CD1c-positive myeloid dendritic cell (primary cell): ENCODE measurements at regions not wholly inside any gene's neighbourhood (a gene's known extent, or its start where the extent isn't known, plus 50 kb on each side); places are given as distances from the start of the nearest gene placed in this dataset.
"Not testable (repeated sequence)": the region's sequence is repeated elsewhere in the genome, so short reads cannot be mapped to it uniquely, and the experiment has no call there.

Experiments used
- DNase-seq: peaks from one replicate; pipeline ENCODE4 v3.0.0-alpha.2; 2016; ENCODE audit errors: extremely low spot score

GRCh38 chr2:175353275-175353674 lies 171.8 kb upstream of the ATP5MC3 start:
- DNase-seq, result peak; percentile 25

DNA sequence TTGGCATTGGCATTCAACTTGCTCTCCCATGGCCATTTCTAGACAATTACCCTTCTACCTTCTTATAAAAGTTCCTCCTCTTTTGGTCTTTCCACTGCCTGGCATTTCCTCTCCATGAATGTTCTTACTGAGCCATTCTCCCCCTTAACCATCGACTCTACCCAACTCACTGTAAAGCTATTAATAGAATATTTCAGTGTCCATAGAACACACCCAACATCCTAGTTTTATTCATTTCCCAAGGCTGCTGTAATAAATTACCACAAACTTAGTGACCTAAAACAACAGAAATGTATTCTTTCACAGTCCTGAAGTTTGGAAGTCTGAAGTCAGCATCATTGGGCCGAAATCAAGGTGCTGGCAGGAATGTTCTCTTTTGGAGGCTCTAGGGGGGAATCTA lies 170.0 kb upstream of the ATP5MC3 start:
- DNase-seq, result no peak

GRCh38 chr2:175350105-175350504 lies 168.6 kb upstream of the ATP5MC3 start:
- no peak for DNase-seq

DNA sequence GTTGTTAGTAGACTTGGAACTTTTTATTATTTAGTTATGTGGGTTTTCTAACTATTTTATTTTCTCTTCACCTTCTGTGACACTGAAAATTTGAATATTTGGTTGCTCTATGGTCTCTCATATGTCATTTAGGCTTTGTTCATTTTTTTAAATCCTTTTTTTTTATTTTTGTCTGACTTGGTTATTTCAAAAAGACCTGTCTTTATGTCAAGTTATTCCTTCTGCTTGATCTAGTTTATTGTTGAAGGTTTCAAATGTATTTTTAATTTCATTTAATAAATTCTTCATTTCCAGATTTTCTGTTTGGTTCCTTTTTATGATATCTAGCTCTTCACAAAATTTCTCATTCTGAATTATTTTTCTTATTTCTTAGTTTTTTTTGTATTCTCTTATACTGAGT lies 160.6 kb upstream of the ATP5MC3 start:
- no peak for DNase-seq

DNA sequence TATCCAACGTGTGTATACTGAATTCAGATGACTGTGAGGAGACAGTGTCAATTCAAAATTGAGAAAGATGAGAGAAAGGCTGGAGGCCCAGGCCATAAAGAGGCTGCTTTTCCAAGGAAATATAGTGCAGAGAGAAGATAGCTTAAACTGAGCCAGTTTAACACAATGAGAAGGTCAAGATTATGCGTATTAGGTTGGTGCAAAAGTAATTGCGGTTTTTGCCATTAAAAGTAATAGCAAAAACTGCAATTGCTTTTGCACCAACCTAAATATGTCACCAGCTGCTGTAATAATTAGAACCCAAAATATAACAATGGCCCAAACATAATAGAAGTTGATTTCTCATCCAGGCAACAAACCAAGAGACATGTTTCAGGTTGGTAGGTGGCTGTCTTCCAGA lies 148.7 kb upstream of the ATP5MC3 start:
- no peak for DNase-seq

- DNase-seq, result no peak
These were observed 145.3 kb upstream of the ATP5MC3 start for GRCh38 chr2:175326801-175327200.

GRCh38 chr2:175326164-175326563 lies 144.7 kb upstream of the ATP5MC3 start:
- not testable (repeated sequence) for DNase-seq

DNA sequence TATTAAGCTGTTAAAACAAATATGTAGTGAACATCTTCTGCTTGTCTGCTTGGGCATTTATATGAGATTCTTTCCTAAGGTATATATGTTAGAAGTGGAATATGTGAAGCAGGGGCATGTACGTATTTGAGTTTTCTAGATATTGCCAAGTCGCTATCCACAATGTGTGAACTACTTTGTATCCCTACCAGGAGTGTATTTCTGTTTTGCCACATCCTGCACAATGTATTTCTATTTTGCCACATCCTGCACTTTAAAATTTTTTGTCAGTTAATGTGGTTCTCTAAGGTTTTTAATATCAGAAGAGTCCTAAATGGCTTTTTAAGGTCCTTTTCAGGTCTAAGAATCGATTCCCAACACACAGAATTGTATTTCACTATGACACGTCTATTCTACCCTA lies 141.7 kb upstream of the ATP5MC3 start:
- no peak for DNase-seq

DNA sequence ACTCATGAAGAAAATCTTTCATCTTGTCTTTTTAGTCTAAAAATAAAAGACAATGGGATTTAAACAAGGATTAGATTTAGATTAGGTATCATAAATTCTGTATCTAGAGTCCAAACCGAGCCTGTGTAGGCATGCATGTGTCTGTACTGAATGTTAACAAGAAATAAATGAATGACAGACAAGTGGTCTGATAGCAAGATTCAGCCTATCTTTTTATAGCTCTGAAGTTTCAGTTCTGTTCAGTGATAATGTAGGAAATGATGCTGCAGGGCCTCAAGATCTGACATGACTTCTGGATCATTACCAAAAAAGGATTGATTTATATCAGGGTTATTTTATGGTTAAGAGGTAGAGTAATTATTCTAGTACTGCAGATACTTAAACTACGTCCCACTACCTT lies 137.0 kb upstream of the ATP5MC3 start:
- no peak for DNase-seq

DNA sequence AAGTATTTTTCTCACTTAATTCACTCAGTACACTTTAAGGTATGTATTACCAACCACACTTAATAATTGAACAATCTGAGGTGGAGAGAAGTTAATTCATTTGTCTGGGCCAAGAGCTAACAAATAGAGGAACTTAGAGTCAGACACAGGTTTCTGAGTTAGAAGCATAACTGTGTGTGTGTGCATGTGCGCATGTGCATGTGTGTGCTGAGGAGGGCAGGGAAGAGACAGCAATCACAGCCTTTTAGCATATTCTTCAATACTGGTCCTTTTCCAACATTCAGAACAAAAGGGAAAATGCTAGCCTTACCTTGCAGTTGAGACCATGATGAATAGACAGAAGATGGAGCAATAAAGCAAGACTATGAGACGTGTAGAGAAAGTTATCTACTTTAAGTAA lies 136.2 kb upstream of the ATP5MC3 start:
- DNase-seq, result no peak

GRCh38 chr2:175312137-175312536 lies 130.6 kb upstream of the ATP5MC3 start:
- no peak for DNase-seq

DNA sequence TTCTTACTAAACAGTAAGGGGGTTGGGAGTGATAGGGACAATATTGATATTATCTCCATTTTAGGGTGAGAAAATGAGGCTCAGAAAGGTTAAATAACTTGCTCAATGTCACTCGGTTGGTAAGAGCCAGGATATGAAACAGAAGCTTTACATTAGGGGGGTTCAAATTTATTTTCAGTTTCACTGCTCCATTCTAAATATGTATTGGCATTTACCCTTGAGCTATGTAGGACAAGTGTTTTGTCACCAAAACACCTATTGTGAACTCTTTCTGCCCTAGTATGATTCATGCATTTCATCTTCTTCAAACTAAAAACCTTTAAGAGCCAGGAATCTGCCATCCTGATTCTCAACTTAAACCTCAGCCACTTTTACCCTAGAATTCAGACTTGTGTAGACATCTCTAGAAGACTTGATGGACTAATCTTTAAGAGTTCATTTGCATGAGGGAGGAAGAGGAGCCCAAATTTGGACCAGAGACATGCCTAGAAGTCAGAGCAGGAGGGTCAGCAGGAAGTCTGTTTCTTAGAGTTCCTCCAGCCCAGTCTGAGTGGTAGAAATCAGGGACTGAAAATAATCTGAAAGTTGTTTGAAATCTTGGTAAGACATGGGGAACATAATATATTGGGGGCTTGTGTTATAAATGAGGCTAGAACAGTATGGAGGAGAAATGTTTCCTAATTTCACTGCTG lies 129.4 kb upstream of the ATP5MC3 start:
- DNase-seq, result no peak

- DNase-seq, result no peak
These were observed 128.3 kb upstream of the ATP5MC3 start for GRCh38 chr2:175309799-175310198.

GRCh38 chr2:175308005-175308404 lies 126.5 kb upstream of the ATP5MC3 start:
- DNase-seq, result no peak

DNA sequence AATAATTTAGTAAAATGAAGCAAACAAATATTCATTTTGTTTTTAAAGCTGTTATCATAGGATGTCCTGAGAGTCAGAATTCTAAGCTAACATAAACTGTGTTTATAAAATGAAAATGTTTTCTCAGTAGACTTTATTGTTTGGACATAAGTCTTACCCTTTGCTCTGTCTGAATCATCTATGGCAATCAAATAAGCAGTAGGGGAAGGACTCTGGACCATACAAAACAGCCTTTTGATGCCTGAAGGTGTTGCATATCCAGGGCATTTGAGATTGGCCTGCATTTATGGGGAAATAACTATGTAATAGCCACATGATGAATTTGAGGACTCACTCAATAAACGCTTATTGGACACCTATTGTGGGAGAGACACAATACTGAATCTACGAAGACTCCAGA lies 123.0 kb upstream of the ATP5MC3 start:
- DNase-seq, result no peak

- DNase-seq, result no peak
These were observed 112.3 kb upstream of the ATP5MC3 start for GRCh38 chr2:175293776-175294175.

DNA sequence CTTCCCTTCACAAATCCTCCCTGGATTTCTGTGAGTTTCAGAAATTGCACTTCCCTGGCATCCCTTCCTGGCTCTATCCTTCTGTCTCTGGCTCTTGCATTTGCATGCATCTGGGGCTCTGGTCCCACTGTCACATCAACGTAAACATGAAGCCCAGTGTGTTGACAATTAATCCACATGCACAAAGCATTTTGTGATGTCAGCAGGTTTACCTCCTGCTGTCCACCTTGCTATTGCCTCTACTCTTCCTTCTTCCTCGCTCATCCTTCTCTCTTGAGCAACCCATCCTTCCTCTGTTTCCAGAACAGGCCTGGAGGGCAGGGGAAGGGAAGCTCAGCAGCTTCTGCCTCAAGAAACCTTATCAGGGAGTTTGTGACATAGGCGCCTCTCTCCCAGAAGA lies 111.7 kb upstream of the ATP5MC3 start:
- DNase-seq, result no peak

GRCh38 chr2:175282886-175283285 lies 101.4 kb upstream of the ATP5MC3 start:
- DNase-seq, result no peak

DNA sequence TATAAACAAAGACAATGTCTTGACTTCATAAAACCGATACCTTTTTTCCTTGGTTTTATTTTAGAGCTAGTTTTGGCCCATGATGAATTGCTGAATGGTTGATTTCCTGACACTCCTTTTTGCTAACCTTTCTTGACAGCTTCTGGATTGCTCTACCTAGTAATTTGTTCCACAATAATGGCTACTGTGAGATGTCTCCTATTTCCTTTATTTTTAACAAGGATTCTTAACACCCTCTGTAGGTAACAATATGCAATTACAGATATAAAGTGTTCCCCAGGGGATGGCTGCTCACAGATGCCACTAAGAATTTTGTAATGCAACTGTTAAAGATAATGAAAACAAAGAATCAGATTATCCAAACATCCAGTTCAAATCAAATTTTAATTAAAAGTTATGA lies 100.8 kb upstream of the ATP5MC3 start:
- peak; percentile 38 for DNase-seq

- DNase-seq, result no peak
These were observed 96.3 kb upstream of the ATP5MC3 start for GRCh38 chr2:175277772-175278171.

- DNase-seq, result no peak
These were observed 94.0 kb upstream of the ATP5MC3 start for GRCh38 chr2:175275539-175275938.

GRCh38 chr2:175259164-175259563 lies 77.7 kb upstream of the ATP5MC3 start:
- no peak for DNase-seq

DNA sequence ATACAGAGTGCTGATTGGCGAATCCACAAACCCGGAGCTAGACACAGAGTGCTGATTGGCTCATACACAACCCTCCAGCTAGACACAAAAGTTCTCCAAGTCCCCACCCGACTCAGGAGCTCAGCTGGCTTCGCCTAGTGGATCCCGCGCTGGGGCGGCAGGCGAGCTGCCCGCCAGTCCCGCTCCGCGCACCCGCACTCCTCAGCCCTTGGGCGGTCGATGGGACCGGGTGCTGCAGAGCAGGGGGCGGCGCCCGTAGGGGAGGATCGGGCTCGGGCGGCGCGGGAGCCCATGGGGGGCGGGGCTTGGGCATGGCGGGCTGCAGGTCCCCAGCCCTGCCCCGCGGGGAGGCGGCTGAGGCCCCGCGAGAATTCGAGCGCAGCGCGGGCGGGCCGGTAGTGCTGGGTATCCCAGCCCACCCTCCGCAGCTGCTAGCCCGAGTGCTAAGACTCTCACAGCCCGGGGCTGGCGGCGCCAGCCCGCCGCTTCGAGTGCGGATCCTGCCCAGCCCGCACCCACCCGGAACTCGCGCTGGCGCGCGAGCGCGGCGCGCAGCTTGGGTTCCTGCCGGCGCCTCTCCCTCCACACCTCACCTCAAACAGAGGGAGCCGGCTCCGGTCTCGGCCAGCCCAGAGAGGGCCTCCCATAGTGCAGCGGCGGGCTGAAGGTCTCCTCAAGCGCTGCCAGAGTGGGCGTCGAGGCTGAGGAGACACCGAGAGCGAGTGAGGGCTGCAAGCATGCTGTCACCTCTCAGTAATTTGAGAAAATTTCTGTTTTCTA lies 75.5 kb upstream of the ATP5MC3 start:
- no peak for DNase-seq

GRCh38 chr2:175256391-175256790 lies 74.9 kb upstream of the ATP5MC3 start:
- DNase-seq, result not testable (repeated sequence)
